A673 (cell line): ENCODE measurements at regions not wholly inside any gene's neighbourhood (a gene's known extent, or its start where the extent isn't known, plus 50 kb on each side); places are given as distances from the start of the nearest gene placed in this dataset.

ENCODE experiments used
- BruUV-seq: library from RNA; stranded (reverse); fragments of 400-500 nt; replicated peaks from 2 replicates; lab custom pipeline; 2021; lab: Mats Ljungman, UMichigan
- CTCF ChIA-PET: fragments of 300-600 bp; sonication (Branson Sonifier 250); formaldehyde crosslinking; loops from one replicate; lab custom pipeline; 2022; ENCODE audit warnings: antibody characterized with exemption; lab: Charles Lee
- POLR2A ChIA-PET: fragments of 300-600 bp; sonication (Branson Sonifier 250); formaldehyde crosslinking; loops from one replicate; lab custom pipeline; 2022; ENCODE audit warnings: antibody characterized with exemption; ENCODE audit not compliant: low non-redundant PET; lab: Charles Lee
- DNase-seq: peaks from one replicate; pipeline ENCODE4 v3.0.0-alpha.2; 2015; ENCODE audit warnings: low spot score
- H3K27ac ChIP-seq: fragments of 200-600 bp; sonication (generic); 2 replicates; pipeline ENCODE4 v1.5.1; 2016; ENCODE audit warnings: mixed run types, low read depth, mild to moderate bottlenecking, mixed read lengths, antibody characterized with exemption, low read length; ENCODE audit not compliant: poor library complexity, severe bottlenecking
- H3K27me3 ChIP-seq: fragments of 200-600 bp; sonication (generic); replicated peaks from 2 replicates; pipeline ENCODE4 v1.6.1; 2017; ENCODE audit warnings: mixed run types, low read depth, mild to moderate bottlenecking, mixed read lengths, antibody characterized with exemption, low read length; ENCODE audit not compliant: insufficient read depth, poor library complexity
- H3K36me3 ChIP-seq: fragments of 200-600 bp; sonication (generic); 2 replicates; pipeline ENCODE4 v1.6.1; 2016; ENCODE audit warnings: mixed run types, mild to moderate bottlenecking, mixed read lengths, antibody characterized with exemption, low read length; ENCODE audit not compliant: insufficient read depth, poor library complexity, severe bottlenecking
- H3K4me1 ChIP-seq: fragments of 200-600 bp; sonication (generic); 2 replicates; pipeline ENCODE4 v1.6.1; 2017; ENCODE audit warnings: mixed run types, mild to moderate bottlenecking, mixed read lengths, antibody characterized with exemption, low read length; ENCODE audit not compliant: insufficient read depth, poor library complexity, severe bottlenecking
- H3K4me3 ChIP-seq: fragments of 200-600 bp; sonication (generic); 2 replicates; pipeline ENCODE4 v1.5.1; 2016; ENCODE audit warnings: low read depth, mixed run types, mild to moderate bottlenecking, mixed read lengths, low read length; ENCODE audit not compliant: poor library complexity, severe bottlenecking
- H3K9me3 ChIP-seq: fragments of 200-600 bp; sonication (generic); 2 replicates; pipeline ENCODE4 v1.6.1; 2016; ENCODE audit warnings: mixed run types, low read depth, mild to moderate bottlenecking, mixed read lengths, antibody characterized with exemption, low read length; ENCODE audit not compliant: poor library complexity, severe bottlenecking
- CTCF ChIP-seq: fragments of 300-800, 200-600 bp; sonication (generic); conservative IDR thresholded peaks from 2 replicates; pipeline ENCODE4 v1.5.1; 2017; ENCODE audit warnings: low read depth, mild to moderate bottlenecking, antibody characterized with exemption, low read length, moderate library complexity, mixed read lengths
- EZH2 ChIP-seq: fragments of 200-600 bp; sonication (generic); IDR thresholded peaks from 2 replicates; pipeline ENCODE4 v1.6.1; 2017; ENCODE audit warnings: borderline replicate concordance, low read depth, mild to moderate bottlenecking, mixed read lengths, antibody characterized with exemption, low read length; ENCODE audit not compliant: poor library complexity, severe bottlenecking
- intact Hi-C: fragments of 100-400 bp; cut with micrococcal nuclease; formaldehyde crosslinking; loops from one replicate; pipeline ENCODE4 v1.10.0; 2022; ENCODE audit not compliant: unreplicated experiment

DNA sequence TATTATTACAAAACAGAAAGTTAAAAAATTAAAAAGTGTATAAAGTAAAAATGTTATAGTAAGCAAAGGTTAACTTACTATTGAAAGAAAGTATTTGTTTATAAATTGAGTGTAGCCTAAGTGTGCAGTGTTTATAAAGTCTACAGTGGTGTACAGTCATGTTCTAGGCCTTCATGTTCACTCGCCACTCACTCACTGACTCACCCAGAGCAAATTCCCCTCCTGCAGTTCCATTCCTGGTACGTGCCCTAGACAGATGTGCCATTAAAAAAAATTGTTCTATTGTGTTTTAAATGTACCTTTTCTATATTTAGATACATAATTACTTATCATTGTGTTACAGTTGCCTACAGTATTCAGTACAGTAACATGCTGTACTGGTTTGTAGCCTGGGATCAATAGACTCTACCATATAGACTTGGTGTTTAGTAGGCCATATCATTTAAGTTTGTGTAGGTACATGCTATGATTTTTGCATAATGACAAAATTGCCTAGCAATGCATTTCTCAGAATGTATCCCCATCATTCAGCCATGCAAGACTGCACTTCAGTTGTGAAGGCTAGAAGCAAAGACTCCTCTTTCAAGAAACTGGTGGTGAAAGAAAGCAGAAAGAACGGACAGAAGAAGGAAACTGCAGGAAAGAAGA is 100.6 kb downstream of the DACT1 start:
- no peak for DNase-seq
- H3K4me3 ChIP-seq, result no peak overlapping the region
- ChIA-PET POLR2A (no interaction called here), CTCF (no interaction called here)
- H3K27ac ChIP-seq, result no peak overlapping the region
- intact Hi-C loops, result no loop called here
- no peaks in the 10 kb centered on the region for H3K4me1 ChIP-seq
- H3K9me3 ChIP-seq, result no peaks in the 10 kb centered on the region
- no peaks in the 10 kb centered on the region for H3K27me3 ChIP-seq
- TF ChIP-seq EZH2 (no peak), CTCF (no peak)
- no TSS peak for BruUV-seq
- no peaks in the 10 kb centered on the region for H3K36me3 ChIP-seq

- POLR2A ChIA-PET, result no interaction called here
- intact Hi-C loops, result no loop called here
- no peak for TF ChIP-seq CTCF
- TF ChIP-seq EZH2, result no peak
- no peak for DNase-seq
- Histone ChIP-seq H3K27me3 (no peaks in the 10 kb centered on the region), H3K4me1 (no peaks in the 10 kb centered on the region), H3K27ac (no peak overlapping the region), H3K36me3 (no peaks in the 10 kb centered on the region), H3K4me3 (no peak overlapping the region), H3K9me3 (no peaks in the 10 kb centered on the region)
- CTCF ChIA-PET, result no interaction called here
- no TSS peak for BruUV-seq
These were observed 101.1 kb downstream of the DACT1 start for GRCh38 chr14:58738876-58739275.

- no peak for DNase-seq
- Histone ChIP-seq H3K4me1 (no peaks in the 10 kb centered on the region), H3K27ac (no peak overlapping the region), H3K9me3 (no peaks in the 10 kb centered on the region), H3K27me3 (no peaks in the 10 kb centered on the region), H3K36me3 (no peaks in the 10 kb centered on the region), H3K4me3 (no peak overlapping the region)
- POLR2A ChIA-PET, result no interaction called here
- no TSS peak for BruUV-seq
- CTCF ChIA-PET, result no interaction called here
- no peak for TF ChIP-seq CTCF
- no peak for TF ChIP-seq EZH2
- intact Hi-C loops, result no loop called here
These were observed 101.9 kb downstream of the DACT1 start for GRCh38 chr14:58739674-58740073.
